NT2/D1 (cell line): ENCODE measurements at regions not wholly inside any gene's neighbourhood (a gene's known extent, or its start where the extent isn't known, plus 50 kb on each side); places are given as distances from the start of the nearest gene placed in this dataset.

ENCODE experiments used
- DNase-seq: peaks from one replicate; pipeline ENCODE4 v3.0.0-alpha.2; 2011; ENCODE audit warnings: low read depth, low spot score
- H3K27me3 ChIP-seq: 2 replicates; pipeline ENCODE4 v1.6.0; 2011; ENCODE audit warnings: mild to moderate bottlenecking; ENCODE audit not compliant: insufficient read length, insufficient read depth
- H3K36me3 ChIP-seq: 2 replicates; pipeline ENCODE4 v1.6.1; 2011; ENCODE audit warnings: mild to moderate bottlenecking, low read length, mixed read lengths; ENCODE audit not compliant: insufficient read depth, insufficient read length
- H3K4me1 ChIP-seq: 2 replicates; pipeline ENCODE4 v1.5.1; 2011; ENCODE audit not compliant: insufficient read depth, insufficient read length
- H3K4me3 ChIP-seq: 2 replicates; pipeline ENCODE4 v1.5.1; 2011; ENCODE audit warnings: low read depth; ENCODE audit not compliant: insufficient read length
- H3K9ac ChIP-seq: 2 replicates; pipeline ENCODE4 v1.6.0; 2011; ENCODE audit warnings: low read depth; ENCODE audit not compliant: insufficient read length
- H3K9me3 ChIP-seq: 2 replicates; pipeline ENCODE4 v1.5.1; 2011; ENCODE audit warnings: mild to moderate bottlenecking, low read length; ENCODE audit not compliant: insufficient read depth
- SUZ12 ChIP-seq: IDR thresholded peaks from 2 replicates; pipeline ENCODE4 v1.6.1; 2011; ENCODE audit not compliant: insufficient read length, insufficient read depth; ENCODE audit errors: extremely low read depth
- YY1 ChIP-seq: IDR thresholded peaks from 2 replicates; pipeline ENCODE4 v1.6.1; 2011; ENCODE audit not compliant: insufficient read length, insufficient read depth
- ZNF274 ChIP-seq: IDR thresholded peaks from 2 replicates; pipeline ENCODE4 v1.6.1; 2011; ENCODE audit warnings: mild to moderate bottlenecking, low read depth, low read length

- H3K9me3 ChIP-seq: no peaks in the 10 kb centered on the region
- no peaks in the 10 kb centered on the region for H3K36me3 ChIP-seq
- peaks cover 15% of the 10 kb centered on the region for H3K4me1 ChIP-seq
- peak overlapping the region; percentile 56 for H3K9ac ChIP-seq
- H3K27me3 ChIP-seq: no peaks in the 10 kb centered on the region
- DNase-seq: peak; percentile 15
- H3K4me3 ChIP-seq: no peak overlapping the region
- no peak for TF ChIP-seq YY1
- TF ChIP-seq ZNF274: no peak
- no peak for TF ChIP-seq SUZ12
Measured at GRCh38 chr6:3624250-3625136, 127.0 kb downstream of the PXDC1 start.

GRCh38 chr6:3623451-3624249 is 127.9 kb downstream of the PXDC1 start:
- H3K4me1 ChIP-seq: peaks cover 15% of the 10 kb centered on the region
- H3K36me3 ChIP-seq: no peaks in the 10 kb centered on the region
- peak overlapping the region; percentile 0 for H3K9ac ChIP-seq
- DNase-seq: peak; percentile 11
- no peaks in the 10 kb centered on the region for H3K27me3 ChIP-seq
- TF ChIP-seq SUZ12 (no peak), YY1 (no peak), ZNF274 (no peak)
- no peaks in the 10 kb centered on the region for H3K9me3 ChIP-seq
- no peak overlapping the region for H3K4me3 ChIP-seq

- TF ChIP-seq SUZ12: no peak
- no peak for TF ChIP-seq ZNF274
- TF ChIP-seq YY1: no peak
Measured at GRCh38 chr6:3621411-3621810, 130.1 kb downstream of the PXDC1 start.

GRCh38 chr6:3620937-3621336 is 130.6 kb downstream of the PXDC1 start:
- Histone ChIP-seq H3K4me3 (no peak overlapping the region), H3K4me1 (peaks cover 21% of the 10 kb centered on the region), H3K27me3 (no peaks in the 10 kb centered on the region), H3K36me3 (no peaks in the 10 kb centered on the region), H3K9me3 (no peaks in the 10 kb centered on the region), H3K9ac (no peak overlapping the region)
- TF ChIP-seq YY1 (no peak), SUZ12 (no peak), ZNF274 (no peak)
- DNase-seq: no peak

More at GRCh38 chr6:3621411-3621810, 130.1 kb downstream of the PXDC1 start:
- H3K36me3 ChIP-seq: no peaks in the 10 kb centered on the region
- no peak overlapping the region for H3K4me3 ChIP-seq
- H3K4me1 ChIP-seq: peaks cover 23% of the 10 kb centered on the region
- H3K9me3 ChIP-seq: no peaks in the 10 kb centered on the region
- DNase-seq: no peak
- no peaks in the 10 kb centered on the region for H3K27me3 ChIP-seq
- no peak overlapping the region for H3K9ac ChIP-seq

- H3K36me3 ChIP-seq: no peaks in the 10 kb centered on the region
- no peaks in the 10 kb centered on the region for H3K9me3 ChIP-seq
- H3K27me3 ChIP-seq: no peaks in the 10 kb centered on the region
- TF ChIP-seq ZNF274 (no peak), YY1 (no peak), SUZ12 (no peak)
- H3K4me3 ChIP-seq: no peak overlapping the region
- H3K9ac ChIP-seq: no peak overlapping the region
- H3K4me1 ChIP-seq: peaks cover 16% of the 10 kb centered on the region
- no peak for DNase-seq
Measured at GRCh38 chr6:3620389-3620788, 131.1 kb downstream of the PXDC1 start.

GRCh38 chr6:3619800-3620199 is 131.7 kb downstream of the PXDC1 start:
- Histone ChIP-seq H3K36me3 (no peaks in the 10 kb centered on the region), H3K9me3 (no peaks in the 10 kb centered on the region), H3K27me3 (no peaks in the 10 kb centered on the region), H3K4me3 (no peak overlapping the region), H3K4me1 (peaks cover 14% of the 10 kb centered on the region), H3K9ac (no peak overlapping the region)
- no peak for DNase-seq
- no peak for TF ChIP-seq ZNF274
- no peak for TF ChIP-seq YY1
- TF ChIP-seq SUZ12: no peak

- Histone ChIP-seq H3K27me3 (no peaks in the 10 kb centered on the region), H3K36me3 (no peaks in the 10 kb centered on the region), H3K9me3 (no peaks in the 10 kb centered on the region), H3K9ac (no peak overlapping the region), H3K4me3 (no peak overlapping the region), H3K4me1 (peaks cover 14% of the 10 kb centered on the region)
- DNase-seq: no peak
- TF ChIP-seq SUZ12: no peak
- TF ChIP-seq YY1: no peak
- TF ChIP-seq ZNF274: no peak
Measured at GRCh38 chr6:3619201-3619600, 132.3 kb downstream of the PXDC1 start.
